Neural cell (in vitro differentiated cells): ENCODE measurements at regions not wholly inside any gene's neighbourhood (a gene's known extent, or its start where the extent isn't known, plus 50 kb on each side); places are given as distances from the start of the nearest gene placed in this dataset.
"Not testable (repeated sequence)": the region's sequence is repeated elsewhere in the genome, so short reads cannot be mapped to it uniquely, and the experiment has no call there.

ENCODE experiments used
- H2AFZ ChIP-seq: fragments of 200-600, 300-800 bp; sonication (generic), shearing (Covaris generic); 2 replicates; pipeline ENCODE4 v1.6.0; 2014; ENCODE audit warnings: low read depth, mild to moderate bottlenecking, antibody characterized with exemption, low read length, moderate library complexity
- H3F3A ChIP-seq: fragments of 200-600 bp; shearing (Covaris generic); 2 replicates; pipeline ENCODE4 v1.6.1; 2016; ENCODE audit warnings: mild to moderate bottlenecking, moderate library complexity, mixed read lengths, antibody characterized with exemption, low read length; ENCODE audit not compliant: insufficient read depth, poor library complexity, severe bottlenecking
- H3K27ac ChIP-seq: fragments of 200-600, 300-800 bp; sonication (generic), shearing (Covaris generic); 2 replicates; pipeline ENCODE4 v1.5.1; 2014; ENCODE audit warnings: mild to moderate bottlenecking, low read length, moderate library complexity
- H3K27me3 ChIP-seq: fragments of 300-800, 200-600 bp; sonication (generic), shearing (Covaris generic); 2 replicates; pipeline ENCODE4 v1.6.0; 2014; ENCODE audit warnings: mild to moderate bottlenecking, low read depth, low read length, moderate library complexity; ENCODE audit not compliant: insufficient read depth
- H3K36me3 ChIP-seq: fragments of 300-800, 200-600 bp; sonication (generic), shearing (Covaris generic); 2 replicates; pipeline ENCODE4 v1.5.1; 2014; ENCODE audit warnings: mild to moderate bottlenecking, antibody characterized with exemption, low read length, moderate library complexity; ENCODE audit not compliant: insufficient read depth
- H3K4me2 ChIP-seq: fragments of 300-800, 200-600 bp; sonication (generic), shearing (Covaris generic); 2 replicates; pipeline ENCODE4 v1.6.0; 2014; ENCODE audit warnings: mild to moderate bottlenecking, low read length
- H3K4me3 ChIP-seq: fragments of 300-800, 200-600 bp; sonication (generic), shearing (Covaris generic); 2 replicates; pipeline ENCODE4 v1.5.1; 2014; ENCODE audit warnings: mild to moderate bottlenecking, low read length, moderate library complexity
- H3K79me2 ChIP-seq: fragments of 200-600 bp; shearing (Covaris generic); replicated peaks from 2 replicates; pipeline ENCODE4 v1.6.0; 2014; ENCODE audit warnings: mild to moderate bottlenecking, low read length, moderate library complexity; ENCODE audit not compliant: insufficient read depth
- H3K9ac ChIP-seq: fragments of 300-800, 200-600 bp; sonication (generic), shearing (Covaris generic); 2 replicates; pipeline ENCODE4 v1.6.1; 2016; ENCODE audit warnings: mild to moderate bottlenecking, low read length, mixed read lengths
- H3K9me2 ChIP-seq: fragments of 200-600 bp; shearing (Covaris generic); 2 replicates; pipeline ENCODE4 v1.6.1; 2016; ENCODE audit warnings: mild to moderate bottlenecking, low read length, mixed read lengths; ENCODE audit not compliant: insufficient read depth
- H3K9me3 ChIP-seq: fragments of 200-600, 300-800 bp; sonication (generic), shearing (Covaris generic); 2 replicates; pipeline ENCODE4 v1.6.1; 2016; ENCODE audit warnings: mild to moderate bottlenecking, mixed run types, low read length, moderate library complexity, mixed read lengths
- H4K20me1 ChIP-seq: fragments of 200-600 bp; shearing (Covaris generic); 2 replicates; pipeline ENCODE4 v1.6.1; 2016; ENCODE audit warnings: mild to moderate bottlenecking, mixed run types; ENCODE audit not compliant: insufficient read depth
- EP300 ChIP-seq: fragments of 450-650 bp; conservative IDR thresholded peaks from 2 replicates; pipeline ENCODE4 v1.6.1; 2014; ENCODE audit warnings: antibody characterized with exemption, mild to moderate bottlenecking, moderate library complexity; ENCODE audit not compliant: poor library complexity, severe bottlenecking
- EZH2 ChIP-seq: fragments of 200-600, 300-800 bp; shearing (Covaris generic), sonication (generic); IDR thresholded peaks from 2 replicates; pipeline ENCODE4 v1.6.1; 2014; ENCODE audit warnings: antibody characterized with exemption, low read length, borderline replicate concordance, mild to moderate bottlenecking; ENCODE audit not compliant: insufficient read depth, poor library complexity, severe bottlenecking
- MXI1 ChIP-seq: fragments of 450-650 bp; conservative IDR thresholded peaks from 2 replicates; pipeline ENCODE4 v1.6.1; 2014; ENCODE audit warnings: antibody characterized with exemption, mild to moderate bottlenecking; ENCODE audit not compliant: poor library complexity, severe bottlenecking
- RAD21 ChIP-seq: fragments of 450-650 bp; conservative IDR thresholded peaks from 2 replicates; pipeline ENCODE4 v1.6.1; 2014; ENCODE audit warnings: antibody characterized with exemption, mild to moderate bottlenecking, moderate library complexity
- SMC3 ChIP-seq: fragments of 450-650 bp; conservative IDR thresholded peaks from 2 replicates; pipeline ENCODE4 v1.6.1; 2014; ENCODE audit warnings: antibody characterized with exemption, mild to moderate bottlenecking, moderate library complexity; ENCODE audit not compliant: poor library complexity
- TAF1 ChIP-seq: IDR thresholded peaks from 2 replicates; pipeline ENCODE4 v1.6.1; 2012; ENCODE audit warnings: low read depth
- TF ChIP-seq, protein P1 (sequence below): IDR thresholded peaks from 2 replicates; pipeline ENCODE4 v1.6.1; 2012; ENCODE audit warnings: borderline replicate concordance

DNA sequence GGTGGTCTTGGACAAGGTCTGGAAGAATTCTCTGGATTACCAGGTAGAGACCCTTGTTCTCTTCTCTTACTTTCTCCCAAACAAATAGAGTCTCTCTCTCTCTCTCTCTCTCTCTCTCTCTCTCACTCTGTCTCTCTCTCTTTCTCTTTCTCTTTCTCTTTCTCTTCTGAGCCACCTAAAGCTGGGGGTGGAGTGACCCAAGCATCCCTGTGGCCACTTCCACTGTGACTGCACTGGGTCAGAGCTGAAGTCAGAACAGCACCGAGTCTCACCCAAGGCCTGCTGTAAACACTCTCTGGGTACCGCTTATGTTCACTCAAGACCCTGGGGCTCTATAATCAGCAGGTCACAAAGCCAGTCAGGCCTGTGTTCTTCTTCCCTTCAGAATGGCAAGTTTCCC is 513.7 kb downstream of the EBF1 start:
- no peaks in the 10 kb centered on the region for H3K9me2 ChIP-seq
- no peak overlapping the region for H3K27ac ChIP-seq
- H3K79me2 ChIP-seq: no peaks in the 10 kb centered on the region
- no peaks in the 10 kb centered on the region for H3F3A ChIP-seq
- H2AFZ ChIP-seq: no peak overlapping the region
- H3K27me3 ChIP-seq: no peaks in the 10 kb centered on the region
- H3K36me3 ChIP-seq: no peaks in the 10 kb centered on the region
- H3K9ac ChIP-seq: no peak overlapping the region
- no peak overlapping the region for H3K4me3 ChIP-seq
- TF ChIP-seq, protein P1, sequence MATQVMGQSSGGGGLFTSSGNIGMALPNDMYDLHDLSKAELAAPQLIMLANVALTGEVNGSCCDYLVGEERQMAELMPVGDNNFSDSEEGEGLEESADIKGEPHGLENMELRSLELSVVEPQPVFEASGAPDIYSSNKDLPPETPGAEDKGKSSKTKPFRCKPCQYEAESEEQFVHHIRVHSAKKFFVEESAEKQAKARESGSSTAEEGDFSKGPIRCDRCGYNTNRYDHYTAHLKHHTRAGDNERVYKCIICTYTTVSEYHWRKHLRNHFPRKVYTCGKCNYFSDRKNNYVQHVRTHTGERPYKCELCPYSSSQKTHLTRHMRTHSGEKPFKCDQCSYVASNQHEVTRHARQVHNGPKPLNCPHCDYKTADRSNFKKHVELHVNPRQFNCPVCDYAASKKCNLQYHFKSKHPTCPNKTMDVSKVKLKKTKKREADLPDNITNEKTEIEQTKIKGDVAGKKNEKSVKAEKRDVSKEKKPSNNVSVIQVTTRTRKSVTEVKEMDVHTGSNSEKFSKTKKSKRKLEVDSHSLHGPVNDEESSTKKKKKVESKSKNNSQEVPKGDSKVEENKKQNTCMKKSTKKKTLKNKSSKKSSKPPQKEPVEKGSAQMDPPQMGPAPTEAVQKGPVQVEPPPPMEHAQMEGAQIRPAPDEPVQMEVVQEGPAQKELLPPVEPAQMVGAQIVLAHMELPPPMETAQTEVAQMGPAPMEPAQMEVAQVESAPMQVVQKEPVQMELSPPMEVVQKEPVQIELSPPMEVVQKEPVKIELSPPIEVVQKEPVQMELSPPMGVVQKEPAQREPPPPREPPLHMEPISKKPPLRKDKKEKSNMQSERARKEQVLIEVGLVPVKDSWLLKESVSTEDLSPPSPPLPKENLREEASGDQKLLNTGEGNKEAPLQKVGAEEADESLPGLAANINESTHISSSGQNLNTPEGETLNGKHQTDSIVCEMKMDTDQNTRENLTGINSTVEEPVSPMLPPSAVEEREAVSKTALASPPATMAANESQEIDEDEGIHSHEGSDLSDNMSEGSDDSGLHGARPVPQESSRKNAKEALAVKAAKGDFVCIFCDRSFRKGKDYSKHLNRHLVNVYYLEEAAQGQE: no peak
- TF ChIP-seq SMC3 (no peak), TAF1 (no peak), EP300 (no peak), MXI1 (no peak), EZH2 (no peak)
- H3K9me3 ChIP-seq: no peaks in the 10 kb centered on the region
- H3K4me2 ChIP-seq: no peak overlapping the region
- H4K20me1 ChIP-seq: no peaks in the 10 kb centered on the region

DNA sequence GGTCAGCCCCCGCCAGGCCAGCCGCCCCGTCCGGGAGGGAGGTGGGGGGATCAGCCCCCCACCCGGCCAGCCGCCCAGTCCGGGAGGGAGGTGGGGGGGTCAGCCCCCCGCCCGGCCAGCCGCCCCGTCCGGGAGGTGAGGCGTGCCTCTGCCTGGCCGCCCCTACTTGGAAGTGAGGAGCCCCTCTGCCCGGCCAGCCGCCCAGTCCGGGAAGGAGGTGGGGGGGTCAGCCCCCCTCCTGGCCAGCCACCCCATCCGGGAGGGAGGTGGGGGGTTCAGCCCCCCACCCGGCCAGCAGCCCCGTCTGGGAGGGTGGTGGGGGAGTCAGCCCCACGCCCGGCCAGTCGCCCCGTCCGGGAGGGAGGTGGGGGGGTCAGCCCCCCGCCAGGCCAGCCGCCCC is 517.0 kb downstream of the EBF1 start:
- not testable (repeated sequence) for H3K4me2 ChIP-seq, H3F3A ChIP-seq, H3K4me3 ChIP-seq, H3K9ac ChIP-seq, H3K27me3 ChIP-seq, H3K36me3 ChIP-seq, H3K79me2 ChIP-seq, H2AFZ ChIP-seq, H3K9me2 ChIP-seq, H3K9me3 ChIP-seq, H3K27ac ChIP-seq, H4K20me1 ChIP-seq

DNA sequence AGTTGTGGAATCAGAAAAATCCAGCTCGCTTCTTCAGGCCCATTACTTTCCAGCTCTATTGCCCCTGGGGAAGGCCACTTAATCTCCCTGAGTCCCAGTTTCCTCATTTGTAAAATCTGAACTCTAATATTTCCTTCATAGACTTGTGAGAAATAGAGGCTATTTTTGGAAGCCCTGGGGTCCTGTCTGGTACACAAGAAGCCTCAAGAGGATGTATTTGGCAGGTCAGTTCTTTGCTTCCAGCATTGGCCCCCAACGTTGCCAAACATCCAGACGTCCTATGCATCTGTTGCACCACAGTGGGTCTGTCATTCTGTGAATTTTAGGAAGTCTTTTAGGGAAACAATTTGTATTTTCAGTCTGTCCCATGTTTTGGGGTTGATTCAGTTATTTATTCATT is 525.9 kb downstream of the EBF1 start:
- no peak overlapping the region for H3K4me3 ChIP-seq
- H2AFZ ChIP-seq: no peak overlapping the region
- no peaks in the 10 kb centered on the region for H4K20me1 ChIP-seq
- peaks cover 5% of the 10 kb centered on the region for H3F3A ChIP-seq
- no peak overlapping the region for H3K27ac ChIP-seq
- H3K4me2 ChIP-seq: no peak overlapping the region
- H3K9me2 ChIP-seq: no peaks in the 10 kb centered on the region
- H3K9ac ChIP-seq: no peak overlapping the region
- H3K36me3 ChIP-seq: no peaks in the 10 kb centered on the region
- H3K79me2 ChIP-seq: no peaks in the 10 kb centered on the region
- peaks cover 3% of the 10 kb centered on the region for H3K9me3 ChIP-seq
- TF ChIP-seq EP300: no peak
- TF ChIP-seq EZH2: no peak
- TF ChIP-seq RAD21: no peak
- TF ChIP-seq, protein P1: no peak
- no peak for TF ChIP-seq TAF1
- H3K27me3 ChIP-seq: no peaks in the 10 kb centered on the region
